GF-D8 (cell line): ENCODE measurements at regions not wholly inside any gene's neighbourhood (a gene's known extent, or its start where the extent isn't known, plus 50 kb on each side); places are given as distances from the start of the nearest gene placed in this dataset.

Experiments used
- DNase-seq: peaks from one replicate; lab custom pipeline; 2025; lab: John Stamatoyannopoulos, UW

DNA sequence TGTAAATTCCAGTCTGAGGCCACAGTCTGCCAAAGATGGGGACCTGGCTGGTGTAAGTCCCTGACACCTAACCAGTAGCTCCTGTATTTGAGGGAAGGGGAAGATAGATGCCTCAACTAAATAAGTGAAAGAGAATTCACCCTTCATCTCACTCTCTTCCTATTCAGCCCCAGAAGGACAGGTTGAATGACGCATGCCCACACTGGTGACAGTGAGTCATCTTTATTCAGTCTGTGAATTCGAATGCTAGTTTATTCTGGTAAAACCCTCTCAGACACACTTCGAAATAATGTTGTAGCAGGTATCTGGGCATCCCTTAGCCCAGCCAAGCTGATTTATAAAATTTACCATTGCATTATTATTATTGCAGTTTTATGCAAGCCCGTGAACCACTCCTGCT lies 617.0 kb upstream of the PRMT6 start:
- DNase-seq, result no peak

DNA sequence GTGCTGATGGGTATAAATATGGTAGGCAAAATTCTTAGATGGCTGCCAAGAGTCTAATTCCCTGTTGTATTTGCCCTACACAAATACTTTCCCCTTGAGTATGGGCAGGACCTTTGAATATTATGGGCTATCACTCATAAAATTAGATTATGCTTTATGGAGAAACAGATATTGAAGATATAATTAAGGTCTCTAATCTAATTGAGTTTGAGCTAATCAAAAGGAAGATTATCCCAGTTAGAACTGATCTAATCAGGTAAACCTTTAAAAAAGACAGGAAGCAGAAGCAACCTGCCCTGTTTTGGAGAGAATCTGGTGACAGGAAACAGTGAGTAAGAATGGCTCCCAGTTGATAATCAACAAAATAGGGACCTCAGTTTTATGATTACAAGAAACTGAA lies 609.0 kb upstream of the PRMT6 start:
- no peak for DNase-seq

DNA sequence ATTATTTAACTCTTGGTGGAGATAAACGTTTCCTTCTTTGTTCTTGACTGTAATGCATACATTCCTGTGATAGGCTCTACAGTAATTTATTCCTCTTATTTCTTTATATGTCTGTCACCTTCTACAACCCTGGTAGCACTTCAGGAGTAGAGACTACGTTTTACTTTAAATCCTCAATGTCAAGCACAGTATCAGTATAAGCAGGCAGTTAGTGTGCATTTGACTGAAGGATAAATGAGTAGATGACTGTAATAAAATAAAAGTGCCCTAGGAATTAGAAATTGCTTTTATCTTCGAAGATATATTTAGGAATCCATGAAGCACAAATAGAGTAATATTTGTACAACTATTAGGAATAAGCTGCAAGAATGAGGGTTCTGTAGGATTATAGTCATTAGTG lies 599.6 kb upstream of the PRMT6 start:
- no peak for DNase-seq

DNA sequence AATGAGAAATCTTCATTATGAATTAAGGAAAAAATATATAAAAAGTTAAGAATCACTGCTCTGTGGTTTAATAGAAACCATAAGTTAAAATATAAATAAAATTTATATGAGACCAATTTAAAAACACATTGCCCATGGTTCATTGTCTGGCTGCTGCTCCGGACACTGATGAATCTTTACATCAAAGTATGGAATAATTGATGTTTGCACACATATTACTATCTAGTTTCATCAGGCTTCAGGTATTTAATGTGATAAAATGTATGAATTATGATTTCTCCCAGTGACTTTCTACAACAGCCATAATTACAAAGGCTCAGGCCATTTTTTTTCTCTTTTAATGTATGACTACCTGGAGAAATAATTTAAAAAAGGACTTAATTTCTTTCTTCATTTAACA lies 599.1 kb upstream of the PRMT6 start:
- DNase-seq, result no peak

DNA sequence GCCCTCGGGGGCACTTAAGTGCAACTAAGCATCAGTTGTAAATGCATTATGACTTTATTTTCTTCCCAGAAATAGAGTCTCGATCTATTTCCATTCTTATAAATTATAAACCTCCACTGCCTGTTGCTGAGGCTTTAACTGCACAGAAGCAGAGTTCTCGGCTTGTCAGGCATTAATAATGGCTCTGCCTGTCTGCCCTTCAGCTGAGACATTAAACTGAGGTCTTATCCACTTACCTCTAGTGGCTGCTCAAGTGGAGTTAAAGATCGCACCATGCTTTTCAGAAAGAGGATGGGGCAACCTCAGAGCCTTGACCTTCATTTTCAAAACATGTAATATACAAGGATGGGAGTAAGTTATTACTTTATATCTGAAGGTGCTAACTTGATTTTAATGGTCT lies 597.6 kb upstream of the PRMT6 start:
- DNase-seq, result no peak

DNA sequence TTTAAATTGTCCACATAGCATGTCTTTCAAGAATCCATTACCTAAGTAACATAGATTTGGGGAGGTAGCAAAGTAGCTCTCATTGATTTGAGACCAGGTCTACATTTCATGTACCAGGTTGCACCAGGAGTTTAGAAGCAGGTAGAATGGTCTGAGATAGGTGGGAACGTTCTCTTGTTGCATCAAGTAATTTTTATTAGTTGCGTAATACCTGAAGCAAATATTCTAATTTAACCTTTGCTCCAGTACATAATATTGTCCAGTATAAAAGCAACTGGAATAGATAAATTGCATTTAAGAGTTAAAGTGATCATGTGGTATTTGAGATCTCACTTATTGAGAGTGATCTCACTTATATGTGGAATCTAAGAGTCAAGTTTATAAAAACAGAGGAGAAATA lies 597.1 kb upstream of the PRMT6 start:
- no peak for DNase-seq

DNA sequence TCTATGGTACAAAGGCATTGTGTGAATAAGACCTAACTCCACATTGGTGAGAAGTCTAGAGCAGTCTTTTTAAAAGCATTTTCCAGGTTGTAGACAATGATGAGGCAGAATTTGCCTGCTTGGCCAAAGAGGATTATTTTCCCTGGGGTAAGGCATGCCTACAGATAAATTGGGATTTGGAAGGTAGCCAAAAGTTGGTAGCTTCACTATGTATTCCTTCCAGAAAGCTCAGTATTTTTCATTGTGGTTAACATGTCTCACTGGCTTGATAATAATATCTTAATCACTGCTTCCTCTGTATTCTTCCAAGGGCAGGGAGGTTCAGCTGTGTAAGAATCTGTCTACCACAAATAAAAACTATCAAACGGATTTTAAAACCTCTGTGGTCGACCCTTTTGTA lies 590.8 kb upstream of the PRMT6 start:
- no peak for DNase-seq

DNA sequence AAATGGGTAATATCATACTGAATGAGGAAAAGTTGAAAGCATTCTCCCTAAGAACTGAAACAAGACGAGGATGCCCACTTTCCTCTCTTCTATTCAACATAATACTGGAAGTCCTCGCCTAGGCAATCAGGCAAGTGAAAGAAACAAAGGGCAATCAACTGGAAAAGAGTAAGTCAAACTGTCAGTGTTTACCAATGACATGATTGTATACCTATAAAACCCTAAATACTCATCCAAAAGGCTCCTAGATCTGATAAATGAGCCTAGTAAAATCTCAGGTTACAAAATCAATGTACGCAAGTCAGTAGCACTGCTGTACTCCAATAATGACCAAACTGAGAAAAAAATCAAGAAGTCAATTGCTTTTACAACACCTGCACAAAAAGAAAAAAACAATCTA lies 575.8 kb upstream of the PRMT6 start:
- DNase-seq, result no peak

DNA sequence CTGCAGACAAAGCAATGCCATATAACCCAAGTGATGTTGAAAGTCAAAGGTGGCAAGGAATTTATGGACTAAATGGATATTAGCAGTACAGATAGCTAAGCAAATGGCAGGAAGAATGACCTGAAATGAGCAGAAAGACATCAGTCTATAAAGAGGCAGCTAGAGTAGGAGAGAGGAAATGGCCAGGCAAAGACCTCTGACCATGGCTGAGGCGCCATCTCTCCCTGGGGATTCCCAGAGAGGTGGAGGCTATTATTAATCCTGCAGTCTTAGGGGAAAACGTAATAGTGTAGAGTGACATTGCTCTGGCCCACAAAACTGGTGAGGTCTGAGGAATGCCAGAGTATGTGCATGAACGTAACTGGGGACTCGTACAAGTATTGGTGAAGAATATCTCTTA lies 563.6 kb upstream of the PRMT6 start:
- no peak for DNase-seq

DNA sequence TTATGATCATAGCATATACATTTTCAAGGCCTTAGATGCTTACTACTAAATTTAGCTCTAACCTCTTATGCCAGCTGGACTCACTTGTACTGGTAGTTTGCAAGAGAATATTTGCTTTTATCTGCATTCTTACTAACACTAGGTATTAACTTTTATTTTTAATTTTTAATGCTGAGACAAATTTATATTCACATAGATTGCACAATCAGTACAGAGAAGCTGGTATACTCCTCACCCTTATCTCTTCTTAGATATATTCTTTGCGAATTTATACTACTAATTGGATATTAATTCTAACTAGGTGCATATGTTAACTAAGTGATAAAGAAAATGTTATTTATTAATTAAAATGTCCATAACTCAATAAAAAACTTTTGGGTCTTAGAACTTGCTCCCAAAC lies 561.8 kb upstream of the PRMT6 start:
- DNase-seq, result no peak

DNA sequence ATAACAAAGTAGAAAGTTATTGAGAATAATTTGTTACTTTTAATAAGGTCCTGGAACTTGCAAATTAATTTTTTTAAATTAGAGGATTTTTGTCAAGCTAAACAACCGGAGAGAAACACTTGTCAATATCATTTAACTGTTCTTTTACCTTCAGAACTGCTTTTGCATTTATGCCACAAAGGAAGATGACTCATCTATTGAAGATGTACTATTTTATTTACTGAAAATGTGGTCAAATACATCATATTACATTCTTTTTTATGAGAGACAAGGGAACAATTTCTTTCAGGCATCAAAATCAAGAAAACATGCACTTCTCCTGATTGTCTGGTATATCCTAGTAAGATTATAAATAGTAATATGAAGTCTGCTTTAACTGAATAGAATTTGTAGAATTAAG lies 558.2 kb upstream of the PRMT6 start:
- DNase-seq, result no peak

DNA sequence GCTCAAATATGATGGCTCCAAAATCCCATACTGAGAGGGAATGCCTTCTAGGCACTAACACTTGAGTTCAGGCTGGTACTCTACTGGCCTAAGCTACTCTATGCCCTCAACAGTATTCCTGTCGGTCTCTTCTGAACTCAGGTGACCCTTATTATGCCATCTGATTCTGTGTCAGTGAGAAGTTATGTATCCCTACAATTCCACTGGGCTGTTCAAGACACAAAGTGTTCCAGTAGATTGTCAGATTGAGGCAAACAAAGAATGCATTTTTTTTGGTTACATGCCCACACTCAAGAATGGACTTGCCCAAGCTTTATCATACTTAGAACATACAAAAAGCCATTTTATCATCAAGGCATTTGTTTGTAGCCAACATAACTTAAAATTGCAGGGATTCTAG lies 553.8 kb upstream of the PRMT6 start:
- no peak for DNase-seq

DNA sequence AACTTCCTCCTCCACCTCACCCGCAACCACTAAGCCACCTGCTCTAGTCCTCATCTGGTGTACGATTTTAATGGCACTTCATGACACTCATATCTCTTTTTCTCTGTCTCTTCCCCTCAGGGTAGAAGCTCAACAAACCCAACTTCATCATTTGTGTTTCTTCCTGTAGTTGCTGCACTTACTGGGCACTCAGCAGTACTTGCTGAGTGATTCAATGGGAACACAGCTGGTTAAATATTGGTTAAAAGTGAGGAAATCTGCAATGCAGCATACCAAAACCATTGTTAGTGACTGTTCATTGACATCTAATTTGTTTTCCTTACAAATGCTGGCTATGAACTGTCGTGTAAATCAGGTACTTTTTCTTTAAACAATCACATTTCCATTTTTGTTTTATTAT lies 541.1 kb upstream of the PRMT6 start:
- DNase-seq, result no peak

DNA sequence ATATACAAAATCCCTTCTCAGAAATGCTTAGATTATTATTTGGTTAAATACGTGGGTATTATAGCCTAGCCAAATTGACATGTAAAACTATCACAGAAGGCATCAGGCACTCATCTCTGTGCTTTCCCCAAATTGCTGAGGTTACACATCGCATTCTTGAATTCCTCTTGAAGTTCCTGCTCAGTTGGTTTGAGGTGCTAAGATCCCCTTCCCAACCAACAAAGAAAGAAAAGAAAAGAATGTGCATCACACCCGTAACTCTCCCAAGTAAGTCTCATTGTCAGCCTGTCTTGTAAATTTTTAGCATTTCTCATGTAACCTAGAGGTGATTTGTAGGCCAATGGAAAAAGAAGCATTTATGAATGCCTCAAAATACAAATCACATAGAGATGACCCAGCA lies 539.2 kb upstream of the PRMT6 start:
- DNase-seq, result no peak

DNA sequence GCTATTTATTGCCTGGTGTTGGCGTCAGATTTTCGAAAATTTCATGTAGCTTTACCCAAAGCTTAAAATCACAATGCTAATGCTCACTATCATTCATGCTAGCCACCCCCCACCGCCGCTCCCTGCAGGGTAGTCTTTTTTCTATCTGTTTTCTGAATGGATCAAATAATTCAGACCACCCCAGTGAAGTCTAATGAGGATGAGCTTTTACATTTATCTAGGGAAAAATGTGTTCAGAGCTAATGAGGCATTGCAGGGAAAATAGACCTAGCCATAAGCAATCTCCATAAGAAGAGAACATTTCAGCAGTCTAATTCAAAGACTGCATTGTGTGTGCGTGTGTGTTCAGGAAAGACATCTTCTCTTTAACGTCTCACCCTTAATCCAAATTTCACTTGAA lies 533.0 kb upstream of the PRMT6 start:
- DNase-seq, result no peak

DNA sequence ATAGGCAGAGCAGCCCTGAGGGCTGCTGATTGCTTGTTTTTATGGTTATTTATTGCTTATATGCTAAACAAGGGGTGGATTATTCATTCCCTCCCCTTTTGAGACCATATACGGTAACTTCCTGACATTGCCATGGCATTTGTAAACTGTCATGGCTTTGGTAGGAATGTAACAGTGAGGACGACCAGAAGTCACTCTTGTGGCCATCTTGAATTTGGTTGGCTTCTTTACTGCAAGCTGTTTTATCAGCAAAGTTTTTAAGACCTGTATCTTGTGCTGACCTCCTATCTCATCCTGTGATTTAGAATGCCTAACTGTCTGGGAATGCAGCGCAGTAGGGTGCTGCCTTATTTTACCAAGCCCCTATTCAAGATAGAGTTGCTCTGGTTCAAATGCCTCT lies 531.8 kb upstream of the PRMT6 start:
- no peak for DNase-seq

DNA sequence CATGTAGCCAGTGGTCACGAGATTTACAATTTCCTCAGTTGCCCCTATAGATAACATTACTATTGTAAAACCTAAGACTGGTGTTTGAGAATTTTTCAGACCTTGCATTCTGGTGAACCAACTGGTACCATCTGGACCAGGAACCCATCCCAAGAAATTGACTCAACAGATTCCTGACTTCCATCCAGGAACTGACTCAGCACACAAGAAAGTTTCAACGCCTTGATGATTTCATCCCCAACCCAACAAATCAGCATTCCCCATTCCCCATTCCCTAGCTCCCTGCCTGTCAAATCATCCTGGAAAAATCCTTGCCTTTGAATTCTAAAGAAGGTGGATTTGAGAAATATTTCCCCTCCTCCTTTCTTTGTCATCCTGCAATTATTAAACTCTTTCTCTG lies 529.8 kb upstream of the PRMT6 start:
- DNase-seq, result no peak

DNA sequence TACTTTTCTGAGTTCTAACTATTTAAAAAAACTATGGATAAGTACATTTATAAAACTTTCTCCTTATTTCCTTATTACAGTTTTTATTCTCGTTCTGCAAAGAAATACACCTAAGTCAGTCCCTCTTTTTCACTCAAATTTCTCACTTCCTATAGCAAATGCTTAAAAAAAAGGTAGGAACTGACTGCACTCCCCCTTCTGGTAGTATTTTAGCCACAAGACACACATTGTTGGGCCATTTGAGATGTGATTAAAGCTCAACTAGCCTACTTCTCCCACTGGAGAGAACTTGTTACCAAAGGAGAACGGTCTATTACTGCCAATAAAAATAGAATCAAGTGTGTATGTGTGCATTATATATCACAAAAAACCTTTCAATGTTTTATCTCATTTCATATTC lies 521.9 kb upstream of the PRMT6 start:
- DNase-seq, result no peak

DNA sequence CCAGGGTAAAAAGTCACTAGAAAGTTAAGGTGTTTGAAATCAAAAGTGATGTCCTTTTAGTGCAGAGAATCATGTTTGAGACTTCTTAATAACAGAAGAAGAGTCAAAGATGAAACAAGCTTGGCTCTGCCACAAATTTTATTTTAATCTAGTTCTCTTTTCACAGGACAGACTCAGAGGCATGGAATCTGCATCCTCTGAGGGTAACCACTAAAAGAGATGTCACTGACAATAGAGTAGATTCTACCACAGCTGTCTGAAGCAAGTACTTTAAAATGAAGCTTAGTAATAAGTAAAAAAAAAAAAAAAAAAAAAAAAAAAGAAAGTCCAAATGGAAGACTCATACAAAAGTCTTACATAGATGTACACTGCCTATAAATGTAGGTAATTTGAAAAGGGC lies 519.7 kb upstream of the PRMT6 start:
- DNase-seq, result no peak

DNA sequence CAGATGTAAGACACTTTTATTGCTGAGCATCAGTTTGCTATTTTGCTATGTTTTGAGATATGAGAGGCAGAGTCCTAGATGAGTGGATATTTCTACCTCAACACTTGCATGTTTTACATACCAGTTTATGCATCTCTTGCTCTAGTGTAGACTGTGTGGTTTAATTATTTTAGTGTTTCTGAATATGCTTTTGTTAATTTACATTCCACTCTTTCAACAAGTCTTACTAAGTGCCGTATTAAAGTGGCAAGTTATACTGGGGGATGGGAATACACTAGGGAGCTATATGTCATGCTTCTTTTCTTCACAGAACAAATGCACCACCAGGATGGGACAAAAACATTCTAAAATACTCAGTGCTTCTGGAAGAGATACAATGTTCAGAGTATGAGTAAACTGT lies 507.7 kb upstream of the PRMT6 start:
- DNase-seq, result no peak

DNA sequence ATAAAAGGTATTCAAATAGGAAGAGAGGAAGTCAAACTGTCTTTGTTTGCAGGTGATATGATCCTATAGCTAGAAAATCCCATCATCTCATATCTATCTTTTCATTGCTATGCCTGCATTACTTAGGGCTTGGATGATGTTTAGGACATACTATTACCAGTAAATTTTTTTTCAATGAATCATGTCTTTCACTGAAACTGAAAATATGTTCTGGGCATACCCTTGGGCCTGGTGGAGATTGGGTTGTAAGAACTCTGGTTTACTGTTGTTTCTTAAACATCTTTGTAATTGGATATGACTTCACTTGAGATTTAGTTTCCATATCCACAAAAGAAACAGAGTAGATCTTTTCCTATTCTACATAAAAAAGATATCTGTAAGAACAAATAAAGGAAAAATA lies 502.2 kb upstream of the PRMT6 start:
- no peak for DNase-seq

DNA sequence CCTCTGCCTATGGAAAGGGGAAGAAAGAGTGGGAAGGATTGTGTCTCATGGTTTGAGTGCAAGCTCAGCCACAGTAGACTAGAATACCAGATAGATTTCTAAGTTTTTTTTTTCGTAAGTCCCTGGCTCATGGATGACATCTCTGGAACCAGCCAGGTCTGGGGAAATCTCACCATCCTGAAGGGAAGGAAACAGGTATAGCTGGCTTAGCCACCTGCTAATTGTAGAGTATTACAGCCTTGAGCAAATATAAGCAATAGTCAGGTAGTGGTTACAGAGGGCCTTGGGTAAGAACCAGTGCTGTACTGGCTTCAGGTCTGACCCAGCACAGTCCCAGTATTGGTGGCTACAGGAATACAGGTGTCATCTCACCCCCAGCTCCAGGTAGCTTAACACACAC lies 500.9 kb upstream of the PRMT6 start:
- no peak for DNase-seq

DNA sequence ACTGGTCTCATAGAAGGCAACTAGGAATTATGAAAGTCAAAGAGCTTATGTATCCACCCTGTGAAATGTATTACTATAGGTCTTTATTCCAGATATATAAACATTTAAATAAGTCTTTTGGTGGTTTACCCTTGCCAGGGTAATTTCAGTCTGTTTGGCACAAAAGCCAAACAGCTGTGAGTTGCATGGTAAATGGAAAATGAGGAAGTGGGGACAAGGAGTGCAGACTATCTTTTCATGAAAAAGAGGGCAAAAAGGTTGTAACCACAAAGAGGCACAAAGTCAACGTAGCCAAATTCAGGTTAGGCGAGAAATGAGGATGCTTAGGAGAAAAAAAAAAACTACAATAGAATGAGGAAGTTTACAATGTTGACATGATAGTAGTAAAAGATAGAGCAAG lies 492.3 kb upstream of the PRMT6 start:
- DNase-seq, result no peak

DNA sequence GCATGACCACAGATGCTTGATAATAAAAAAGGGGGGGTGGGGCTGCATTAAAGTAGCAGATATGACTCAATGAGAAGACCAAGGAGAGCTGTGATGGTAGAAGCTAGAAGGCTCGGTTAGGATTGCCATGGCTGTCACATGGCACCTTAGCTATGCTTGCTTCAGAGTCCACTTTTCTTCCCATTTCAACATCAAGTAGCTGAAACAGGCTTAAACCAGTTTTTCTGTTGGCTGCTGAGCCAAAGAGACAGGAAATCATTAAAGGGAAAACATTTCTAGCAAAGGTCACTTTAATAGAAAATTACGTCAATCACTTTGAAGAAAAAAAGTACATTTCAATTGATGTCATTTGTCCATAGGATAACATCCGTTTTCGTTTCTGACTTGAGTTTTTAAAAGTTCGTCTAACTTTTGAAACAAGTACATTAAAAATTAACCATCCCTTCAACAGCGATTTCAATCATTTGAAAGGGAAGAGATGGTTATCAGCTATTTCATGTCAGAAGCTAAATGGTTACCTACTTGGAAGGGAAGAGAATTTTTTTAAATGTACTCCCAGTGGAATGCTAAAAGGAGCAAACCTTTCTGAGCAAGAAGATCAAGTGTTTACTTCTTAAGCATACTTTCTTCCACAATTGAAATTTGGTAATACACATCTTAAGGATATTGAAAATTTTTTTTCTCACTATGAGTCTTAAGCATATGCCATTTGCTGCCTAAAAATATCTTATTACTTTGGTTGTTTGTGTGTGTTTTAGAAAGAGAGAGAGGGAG lies 488.1 kb upstream of the PRMT6 start:
- no peak for DNase-seq

DNA sequence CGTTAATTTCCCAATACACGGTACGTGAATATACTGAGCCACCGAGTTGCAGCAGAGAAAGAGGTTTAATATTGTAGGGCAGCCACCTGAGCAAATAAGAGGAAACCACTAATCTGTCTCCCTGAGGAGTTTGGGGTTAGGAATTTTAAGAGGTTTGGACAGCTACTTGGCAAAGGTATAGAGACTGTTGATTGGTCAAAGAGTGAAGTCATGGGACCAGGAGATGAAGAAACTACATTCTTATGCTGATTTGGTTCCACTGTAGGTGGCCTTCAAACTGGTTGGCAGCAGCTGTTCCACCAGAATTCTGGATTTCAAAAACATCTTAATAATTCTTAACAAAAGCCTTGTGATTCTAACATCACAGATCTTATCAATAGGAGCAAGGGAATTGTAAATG lies 485.4 kb upstream of the PRMT6 start:
- no peak for DNase-seq
